ENCODE measurements at regions not wholly inside any gene's neighbourhood (a gene's known extent, or its start where the extent isn't known, plus 50 kb on each side); places are given as distances from the start of the nearest gene placed in this dataset.

DNA sequence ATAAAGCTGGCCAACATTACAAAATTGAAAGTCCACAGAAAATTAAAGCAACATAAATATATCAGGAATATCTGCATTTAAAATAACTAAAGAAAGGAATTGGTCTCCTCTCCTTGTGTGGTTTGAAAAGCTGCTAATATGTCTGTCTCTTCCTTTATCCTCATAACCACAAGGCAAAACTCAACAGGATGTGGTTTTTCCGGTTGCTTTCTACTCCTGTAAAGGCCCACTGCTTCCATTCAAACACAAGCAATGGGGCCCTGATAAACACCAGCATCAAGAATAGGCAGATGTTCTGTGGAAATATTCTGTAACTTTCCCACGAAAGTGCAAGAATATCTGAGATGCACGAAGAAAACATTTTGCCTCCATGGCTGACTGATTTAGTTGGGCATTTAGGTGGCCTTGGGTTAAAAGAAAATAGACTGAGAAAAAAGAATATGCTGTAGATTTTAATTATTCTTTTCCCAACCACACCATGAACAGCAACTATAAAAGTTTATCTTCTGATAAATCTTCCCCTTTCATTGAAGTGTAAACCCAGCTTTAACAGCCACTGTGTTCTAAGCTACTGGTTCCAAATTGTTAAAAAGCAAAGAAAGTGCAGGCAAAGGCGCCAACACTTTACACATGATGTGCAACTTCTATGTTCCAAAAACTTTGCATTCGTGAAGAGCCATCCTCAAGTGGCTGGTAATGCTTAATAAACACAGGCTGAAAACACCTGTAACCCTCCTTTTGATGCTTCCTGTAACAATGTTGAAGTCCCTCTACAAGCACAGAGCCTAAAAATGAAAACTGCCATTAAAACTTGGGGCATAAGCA lies 50.5 kb upstream of the NDST3 start:
- H3K27me3 Mint-ChIP-seq (ENCODE audit: low read depth, poor library complexity): no peaks in the 10 kb centered on the region

DNA sequence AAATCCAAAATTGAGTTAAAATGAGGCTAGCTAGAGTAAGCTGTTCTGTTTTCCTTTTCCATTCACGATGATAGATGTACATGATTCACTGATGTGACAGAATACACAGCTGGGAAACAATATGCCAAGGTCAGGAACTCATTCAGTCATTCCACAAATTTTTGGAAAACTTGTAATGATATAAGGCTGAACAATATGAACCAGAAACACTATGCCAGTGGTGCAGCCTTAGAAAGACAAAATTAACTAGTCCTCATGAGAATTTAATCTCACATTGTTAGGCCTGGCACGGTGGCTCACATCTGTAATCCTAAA lies 50.0 kb upstream of the NDST3 start:
- H3K27me3 Mint-ChIP-seq (ENCODE audit: low read depth, poor library complexity): no peaks in the 10 kb centered on the region
- H3K4me3 Mint-ChIP-seq: no peak overlapping the region
- peaks cover 5% of the 10 kb centered on the region for H3K4me1 Mint-ChIP-seq
- no peaks in the 10 kb centered on the region for H3K36me3 Mint-ChIP-seq (ENCODE audit: low read depth)
- no peak overlapping the region for H3K27ac Mint-ChIP-seq
- DNase-seq: no peak
- peaks cover 5% of the 10 kb centered on the region for H3K9me3 Mint-ChIP-seq
- TF ChIP-seq, protein P1, sequence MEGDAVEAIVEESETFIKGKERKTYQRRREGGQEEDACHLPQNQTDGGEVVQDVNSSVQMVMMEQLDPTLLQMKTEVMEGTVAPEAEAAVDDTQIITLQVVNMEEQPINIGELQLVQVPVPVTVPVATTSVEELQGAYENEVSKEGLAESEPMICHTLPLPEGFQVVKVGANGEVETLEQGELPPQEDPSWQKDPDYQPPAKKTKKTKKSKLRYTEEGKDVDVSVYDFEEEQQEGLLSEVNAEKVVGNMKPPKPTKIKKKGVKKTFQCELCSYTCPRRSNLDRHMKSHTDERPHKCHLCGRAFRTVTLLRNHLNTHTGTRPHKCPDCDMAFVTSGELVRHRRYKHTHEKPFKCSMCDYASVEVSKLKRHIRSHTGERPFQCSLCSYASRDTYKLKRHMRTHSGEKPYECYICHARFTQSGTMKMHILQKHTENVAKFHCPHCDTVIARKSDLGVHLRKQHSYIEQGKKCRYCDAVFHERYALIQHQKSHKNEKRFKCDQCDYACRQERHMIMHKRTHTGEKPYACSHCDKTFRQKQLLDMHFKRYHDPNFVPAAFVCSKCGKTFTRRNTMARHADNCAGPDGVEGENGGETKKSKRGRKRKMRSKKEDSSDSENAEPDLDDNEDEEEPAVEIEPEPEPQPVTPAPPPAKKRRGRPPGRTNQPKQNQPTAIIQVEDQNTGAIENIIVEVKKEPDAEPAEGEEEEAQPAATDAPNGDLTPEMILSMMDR (IDR thresholded peaks at IDR 0.05): no peak

More for the DNA sequence above, 50.5 kb upstream of the NDST3 start:
- DNase-seq: no peak
- TF ChIP-seq, protein P1 (IDR thresholded peaks at IDR 0.05): no peak
- Mint-ChIP-seq H3K27ac (no peak overlapping the region), H3K9me3 (peaks cover 8% of the 10 kb centered on the region), H3K4me3 (no peak overlapping the region), H3K4me1 (peaks cover 5% of the 10 kb centered on the region), H3K36me3 (ENCODE audit: low read depth) (no peaks in the 10 kb centered on the region)
